Left kidney (tissue), 1 donor: ENCODE measurements at regions not wholly inside any gene's neighbourhood (a gene's known extent, or its start where the extent isn't known, plus 50 kb on each side); places are given as distances from the start of the nearest gene placed in this dataset.

ENCODE experiments used
- DNase-seq: peaks from one replicate; pipeline ENCODE4 v3.0.0-alpha.2; 2013

DNA sequence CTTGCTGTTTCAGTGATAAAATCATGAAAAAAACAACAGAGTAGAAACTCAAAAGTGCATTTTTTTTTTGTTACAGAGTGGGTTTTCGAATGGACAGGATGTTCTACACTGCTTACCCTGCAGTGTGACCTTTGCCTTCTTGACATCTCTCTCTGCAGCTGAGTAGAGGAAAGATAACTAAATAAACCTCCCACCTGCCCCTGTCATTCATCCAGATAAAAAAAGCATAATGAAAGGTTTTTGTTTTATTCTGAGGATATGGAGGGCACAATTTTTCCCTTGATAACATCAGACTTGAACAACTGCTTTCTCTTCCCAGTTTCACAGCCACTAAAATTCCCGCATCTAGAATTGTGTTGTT lies 193.6 kb upstream of the FOXQ1 start:
- DNase-seq, result no peak

DNA sequence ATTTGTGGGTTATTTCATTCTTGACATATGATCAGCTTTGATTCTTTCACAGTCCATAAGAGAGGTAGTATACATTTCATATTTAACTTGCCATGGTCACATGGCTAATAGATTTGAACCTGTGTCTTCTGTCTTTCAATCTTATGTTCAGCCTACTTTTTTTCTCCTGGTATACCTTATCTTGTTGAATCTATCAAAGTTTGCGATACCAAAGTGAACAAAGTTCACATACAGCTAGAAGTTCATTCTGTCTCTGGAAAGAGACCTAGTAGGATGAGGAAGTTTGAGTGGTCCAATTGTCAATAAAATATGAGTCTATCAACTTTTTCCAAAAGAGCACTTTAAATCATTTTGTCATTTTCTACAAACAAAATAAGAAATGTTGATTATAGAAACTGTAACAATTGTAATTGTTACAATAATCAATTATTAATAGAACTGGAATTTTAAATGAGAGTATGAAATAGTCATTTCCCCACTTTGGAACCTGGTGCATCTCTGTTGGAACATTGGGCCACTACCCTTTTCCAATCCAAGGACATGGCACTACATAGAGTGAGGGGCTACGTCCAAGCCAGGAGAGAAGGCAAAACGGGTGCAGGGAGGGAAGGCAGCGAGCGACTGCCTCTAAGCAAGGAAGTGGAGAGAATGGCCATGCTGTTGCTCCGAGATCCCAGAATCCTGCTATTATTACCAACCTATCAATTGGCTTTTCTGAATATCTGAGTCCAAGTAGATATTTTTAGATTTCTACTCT lies 194.2 kb upstream of the FOXQ1 start:
- DNase-seq, result no peak

- no peak for DNase-seq
These were observed 195.7 kb upstream of the FOXQ1 start for GRCh38 chr6:1116149-1116548.

DNA sequence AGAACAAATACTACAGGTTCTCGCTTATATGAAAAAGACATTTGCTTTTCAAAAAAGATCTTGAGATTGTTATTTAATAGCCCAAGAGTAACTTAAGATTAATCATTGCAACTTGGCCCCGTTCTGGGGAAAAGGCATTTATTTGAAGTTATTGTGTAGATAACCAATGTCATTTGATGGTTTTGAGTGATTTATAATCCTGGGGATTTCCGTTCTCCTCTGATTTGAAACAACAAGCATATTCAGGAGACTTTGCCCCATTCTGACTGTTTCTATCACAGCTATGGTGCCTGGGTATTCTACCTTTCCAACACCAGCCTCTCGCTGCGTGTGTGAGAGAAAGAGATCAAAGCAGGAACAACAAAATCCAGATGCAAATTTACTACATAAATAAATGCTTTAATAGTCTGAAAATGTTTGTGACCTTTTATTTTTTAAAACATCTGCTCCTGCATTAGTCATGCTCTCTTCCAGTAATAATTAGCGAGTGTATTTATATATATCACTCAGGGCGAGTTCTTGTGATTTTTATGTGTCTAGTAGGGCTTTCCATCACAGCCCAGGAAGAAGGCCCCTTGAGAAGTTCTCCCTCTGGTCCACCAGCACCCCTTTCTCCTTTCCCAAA lies 197.9 kb upstream of the FOXQ1 start:
- DNase-seq, result no peak

DNA sequence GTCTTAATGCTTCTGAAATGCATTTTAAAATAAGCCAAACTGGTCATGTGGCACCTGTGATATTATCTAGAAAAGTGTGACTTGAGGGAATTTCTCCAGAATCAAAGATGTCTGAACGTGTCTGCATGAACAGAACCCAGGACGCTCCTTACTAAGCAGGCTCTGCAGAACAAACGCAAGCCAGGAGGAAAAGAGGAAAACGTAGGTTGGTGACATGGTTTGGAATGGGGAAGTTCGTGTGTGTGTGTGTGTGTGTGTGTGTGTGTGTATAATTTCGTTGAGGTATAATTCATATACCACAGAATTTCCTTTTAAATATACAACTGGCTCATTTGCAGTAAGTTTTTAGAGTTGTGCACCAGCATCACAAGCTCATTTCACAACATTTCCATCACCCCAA lies 200.5 kb upstream of the FOXQ1 start:
- DNase-seq, result no peak

DNA sequence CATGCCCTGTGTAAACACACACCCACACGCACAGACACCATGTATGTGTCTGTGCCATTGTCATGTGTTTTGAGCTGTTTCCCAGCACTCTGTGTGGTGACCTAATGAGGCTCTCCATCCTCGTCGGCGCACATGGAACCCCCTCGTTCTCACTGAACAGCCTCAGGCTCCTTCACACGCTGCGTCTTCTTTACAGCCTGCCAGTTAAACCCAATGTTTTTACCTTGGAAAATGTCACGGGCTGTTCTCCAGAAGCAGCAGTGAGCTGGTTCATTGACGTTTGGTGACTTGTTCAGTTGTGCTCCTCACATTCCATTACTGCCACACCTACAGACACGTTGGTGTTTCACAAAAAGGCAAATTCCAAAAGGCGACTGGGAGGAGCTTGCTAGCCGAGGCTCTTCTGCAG lies 201.0 kb upstream of the FOXQ1 start:
- no peak for DNase-seq

GRCh38 chr6:1110164-1110563 lies 201.7 kb upstream of the FOXQ1 start:
- DNase-seq, result no peak

- no peak for DNase-seq
These were observed 202.8 kb upstream of the FOXQ1 start for GRCh38 chr6:1109134-1109533.

GRCh38 chr6:1108198-1108597 lies 203.7 kb upstream of the FOXQ1 start:
- DNase-seq, result no peak

DNA sequence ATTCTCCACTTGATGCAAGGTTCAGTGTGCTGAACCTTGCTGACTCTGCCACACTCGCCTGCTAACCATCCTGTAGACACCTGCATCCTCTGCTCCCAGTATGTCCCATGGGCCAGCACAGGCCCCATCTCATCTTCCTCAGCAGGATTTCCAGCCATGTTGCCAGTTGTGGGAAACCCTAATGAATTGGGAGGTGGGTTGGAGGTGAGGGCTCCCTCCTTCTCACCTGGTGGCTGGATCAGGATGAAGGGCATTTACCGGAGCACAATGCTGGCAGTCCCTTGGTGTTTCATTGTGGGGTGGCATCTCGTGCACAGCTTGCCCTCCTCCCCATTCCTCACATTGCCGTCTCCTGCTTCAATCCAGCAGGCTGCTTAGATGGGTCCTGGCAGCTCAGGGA lies 204.3 kb upstream of the FOXQ1 start:
- DNase-seq, result no peak

GRCh38 chr6:1105833-1106400 lies 206.0 kb upstream of the FOXQ1 start:
- DNase-seq, result no peak

DNA sequence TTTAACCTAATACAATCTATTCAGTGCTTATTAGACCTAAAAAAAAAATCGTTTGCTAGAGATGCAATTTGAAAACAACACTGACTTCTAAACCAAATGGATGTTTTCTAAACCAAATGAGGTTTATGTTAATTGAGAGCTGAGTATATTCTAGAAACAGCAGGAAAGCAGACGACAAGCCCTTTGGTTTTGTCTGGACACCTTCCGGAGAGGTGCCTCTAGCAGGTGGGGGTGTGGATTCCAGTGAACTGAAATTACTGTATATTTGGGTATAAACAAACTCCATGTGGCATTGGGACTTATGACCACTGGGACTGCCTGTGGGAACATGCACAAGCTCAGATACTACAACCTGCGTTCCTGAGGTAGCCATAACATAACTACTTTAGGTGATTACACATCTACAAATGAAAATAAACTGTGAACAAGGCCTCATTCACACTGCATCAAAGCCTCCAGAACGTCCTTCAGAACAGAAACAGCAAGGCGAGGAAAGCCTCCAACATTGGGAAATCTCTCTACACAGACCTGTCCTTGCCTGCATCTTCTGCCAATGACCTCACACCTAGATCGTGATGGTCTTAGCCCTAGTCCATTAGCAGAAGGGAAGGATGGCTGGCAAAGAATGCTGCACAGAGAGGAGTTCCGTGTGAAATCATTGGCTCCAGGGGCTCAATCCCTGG lies 206.8 kb upstream of the FOXQ1 start:
- DNase-seq, result no peak

DNA sequence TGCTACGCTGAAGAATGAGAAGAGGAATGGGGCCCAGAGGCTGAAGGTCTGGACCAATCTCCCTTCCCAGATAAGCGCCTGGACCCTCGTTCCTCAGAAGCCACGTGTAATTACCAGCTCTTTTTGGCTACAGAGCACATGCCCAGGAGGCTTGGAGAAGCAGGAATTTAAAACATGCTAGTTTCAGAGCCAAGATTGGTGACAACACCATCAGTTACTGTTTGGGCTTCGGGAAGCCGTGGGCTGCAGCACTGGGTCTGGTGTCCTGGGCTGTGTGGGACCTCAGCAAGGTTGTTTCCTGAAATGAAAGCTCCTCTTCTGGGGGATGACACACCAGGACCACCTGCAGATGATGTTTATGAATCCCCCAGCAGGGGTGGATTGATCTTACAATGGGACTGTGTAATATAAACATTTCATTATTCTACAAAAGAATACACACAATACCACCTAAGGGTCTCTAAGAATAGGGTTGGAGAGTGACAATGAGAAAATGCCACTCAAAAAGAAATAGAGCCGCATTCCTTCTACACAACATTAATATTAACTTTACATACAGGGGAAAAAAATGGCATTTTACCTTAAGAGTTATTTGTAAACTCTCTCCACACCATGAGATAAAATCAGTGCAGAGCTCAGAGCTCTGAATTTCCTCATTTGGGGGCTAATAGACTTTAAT lies 207.8 kb upstream of the FOXQ1 start:
- DNase-seq, result no peak

GRCh38 chr6:1103021-1103420 lies 208.9 kb upstream of the FOXQ1 start:
- DNase-seq, result no peak

GRCh38 chr6:1100269-1100668 lies 211.6 kb upstream of the FOXQ1 start:
- DNase-seq, result no peak

DNA sequence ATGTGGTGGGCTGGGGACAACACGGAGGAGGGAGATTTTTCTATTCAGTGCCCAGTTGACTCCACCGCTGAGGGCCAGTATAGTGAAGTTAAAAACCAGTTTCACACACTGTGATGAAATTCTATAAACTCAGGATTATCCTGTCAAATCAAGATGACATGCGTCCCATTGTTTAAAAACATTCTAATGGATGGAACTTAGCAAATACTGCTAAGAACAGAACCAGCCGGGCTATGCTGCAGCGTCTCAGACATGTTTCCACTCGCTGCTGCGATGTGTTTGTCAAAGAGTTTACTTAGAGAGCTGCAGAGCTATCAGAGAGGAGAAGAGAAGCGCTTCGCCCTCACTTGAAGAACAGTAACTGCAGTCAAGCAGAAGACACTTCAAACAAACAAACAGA lies 212.6 kb upstream of the FOXQ1 start:
- no peak for DNase-seq

DNA sequence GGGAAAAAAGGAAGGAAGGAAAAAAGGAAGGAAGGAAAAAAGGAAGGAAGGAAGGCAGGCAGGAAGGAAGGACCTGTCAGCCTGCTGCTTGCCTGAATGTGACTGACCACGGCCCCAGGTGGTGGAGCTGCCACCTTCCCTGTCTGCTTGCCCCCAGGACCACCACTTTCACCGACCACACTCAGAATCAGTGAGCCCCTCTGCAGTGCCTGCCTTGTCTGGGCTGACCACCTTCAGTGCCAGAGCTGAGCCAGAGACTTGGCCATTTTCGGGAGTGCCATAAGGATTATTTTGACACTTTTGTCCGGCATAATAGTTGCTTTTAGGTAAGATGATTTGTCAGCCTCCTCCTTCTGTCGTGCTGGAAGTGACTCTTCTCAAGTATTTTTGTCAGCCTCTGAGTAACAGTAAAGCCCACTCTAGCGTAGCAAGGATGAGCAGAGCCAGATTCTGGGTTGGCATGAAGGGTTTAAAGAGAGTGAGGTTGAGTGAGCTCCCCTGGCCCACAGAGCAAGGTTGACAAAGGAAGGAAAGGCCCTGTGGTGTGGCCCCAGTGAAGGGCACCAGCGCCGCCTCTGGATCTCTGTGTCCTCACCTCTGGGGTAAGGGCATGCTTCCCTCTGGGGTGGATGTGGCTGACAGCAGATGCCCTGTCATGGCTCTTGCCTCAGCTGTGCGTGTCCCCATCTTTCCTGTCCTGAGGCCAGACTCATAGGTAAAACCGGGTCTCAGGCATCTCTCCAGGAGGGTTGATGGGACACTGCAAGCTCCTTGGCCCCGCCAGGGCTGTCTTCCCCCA lies 214.7 kb upstream of the FOXQ1 start:
- no peak for DNase-seq

- DNase-seq, result no peak
These were observed 217.6 kb upstream of the FOXQ1 start for GRCh38 chr6:1094306-1094705.

DNA sequence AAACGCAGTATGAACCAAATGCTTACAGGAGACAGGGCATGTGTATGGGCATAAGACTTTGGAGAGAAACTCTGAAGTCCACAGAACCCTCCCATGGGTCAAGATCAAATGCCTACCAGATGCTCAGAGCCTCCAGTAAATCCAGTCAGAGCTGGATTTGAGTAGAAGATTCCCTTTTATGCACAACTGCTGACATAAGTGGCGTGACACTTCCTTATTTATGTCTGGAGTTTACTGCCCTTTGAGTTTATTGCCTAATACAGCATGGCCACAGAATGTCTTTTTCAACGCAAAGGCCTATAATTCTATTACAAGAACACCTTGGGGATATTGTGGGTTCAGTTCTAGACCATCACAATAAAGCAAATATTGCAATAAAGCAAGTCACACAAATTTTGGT lies 220.0 kb upstream of the FOXQ1 start:
- DNase-seq, result no peak

GRCh38 chr6:1089859-1090258 lies 222.0 kb upstream of the FOXQ1 start:
- no peak for DNase-seq

DNA sequence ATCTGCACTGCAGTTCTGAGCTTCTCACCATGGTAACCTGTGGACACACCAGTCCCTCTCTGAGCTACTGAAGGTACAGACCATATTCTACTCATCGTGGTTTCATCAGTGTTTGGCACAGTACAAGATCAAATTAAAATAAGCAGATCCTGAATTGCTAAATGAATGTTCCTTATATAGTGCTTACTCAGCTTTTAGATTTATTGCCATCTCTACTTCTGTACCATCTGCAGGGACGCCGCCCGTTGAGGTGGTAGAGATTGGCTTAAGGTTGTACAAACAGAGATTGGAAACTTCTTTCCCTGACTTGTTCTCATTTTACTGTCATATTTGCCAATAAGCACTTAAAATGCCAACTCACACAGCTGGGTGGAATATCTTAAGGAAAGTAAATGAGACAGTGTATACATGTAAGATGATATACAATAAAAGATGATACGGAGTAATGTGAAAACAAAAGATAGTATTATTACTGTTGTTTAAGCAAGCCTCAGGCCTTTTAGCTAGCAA lies 223.4 kb upstream of the FOXQ1 start:
- DNase-seq, result no peak
